OCI-LY1 (cell line): ENCODE measurements at regions not wholly inside any gene's neighbourhood (a gene's known extent, or its start where the extent isn't known, plus 50 kb on each side); places are given as distances from the start of the nearest gene placed in this dataset.

Experiments used
- CTCF ChIP-seq: fragments of 200-600 bp; sonication (generic), shearing (Covaris generic); IDR thresholded peaks from 2 replicates; pipeline ENCODE4 v1.5.1; 2017; ENCODE audit warnings: mild to moderate bottlenecking, antibody characterized with exemption, low read length, moderate library complexity, mixed read lengths
- EZH2 ChIP-seq: fragments of 200-600 bp; sonication (generic), shearing (Covaris generic); IDR thresholded peaks from 2 replicates; pipeline ENCODE4 v1.8.0; 2017; ENCODE audit warnings: borderline replicate concordance, mixed run types, mild to moderate bottlenecking, antibody characterized with exemption, low read length, moderate library complexity, mixed read lengths

DNA sequence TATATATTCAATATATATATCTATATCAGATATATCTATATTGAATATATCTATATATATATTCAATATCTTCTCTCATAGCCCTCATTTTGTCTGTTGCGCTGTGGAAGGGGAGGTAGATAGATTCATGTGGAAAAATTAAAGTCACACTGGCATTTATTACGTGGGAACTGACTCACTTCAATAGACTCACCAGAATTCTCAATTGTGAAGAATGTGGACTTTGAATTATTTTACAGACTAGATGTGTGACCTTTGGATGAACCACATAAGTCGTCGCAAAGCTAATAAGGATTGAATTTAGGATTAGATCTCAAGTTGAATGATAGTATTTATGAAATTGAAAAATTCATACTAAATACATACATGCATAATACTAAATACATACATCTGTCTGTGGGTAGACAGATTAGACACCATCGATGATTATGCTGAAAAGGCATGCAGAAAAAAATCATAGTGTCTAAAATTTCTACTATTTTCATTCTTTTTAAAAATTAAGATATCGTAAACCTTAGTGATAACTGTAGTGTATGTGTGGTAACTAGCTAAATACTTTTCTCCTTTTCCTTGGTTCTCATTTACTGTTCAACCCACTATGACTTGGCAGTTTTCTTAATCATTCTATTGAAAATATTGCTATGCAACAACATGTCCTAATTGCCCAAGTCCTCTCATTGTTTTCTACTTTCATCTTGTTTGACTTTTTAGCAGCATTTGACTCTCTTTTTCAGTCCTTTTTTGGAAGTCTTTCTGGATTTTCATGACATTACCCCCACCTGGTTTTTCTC is 61.8 kb upstream of the A1CF start:
- TF ChIP-seq CTCF (no peak), EZH2 (no peak)
